ENCODE measurements at regions not wholly inside any gene's neighbourhood (a gene's known extent, or its start where the extent isn't known, plus 50 kb on each side); places are given as distances from the start of the nearest gene placed in this dataset.

- DNase-seq = no peak
These were observed 121.0 kb upstream of the HAAO start for GRCh38 chr2:42913280-42913878.

- DNase-seq = no peak
These were observed 118.4 kb upstream of the HAAO start for GRCh38 chr2:42910645-42911405.

GRCh38 chr2:42909966-42910365 is 117.6 kb upstream of the HAAO start:
- DNase-seq = no peak

DNA sequence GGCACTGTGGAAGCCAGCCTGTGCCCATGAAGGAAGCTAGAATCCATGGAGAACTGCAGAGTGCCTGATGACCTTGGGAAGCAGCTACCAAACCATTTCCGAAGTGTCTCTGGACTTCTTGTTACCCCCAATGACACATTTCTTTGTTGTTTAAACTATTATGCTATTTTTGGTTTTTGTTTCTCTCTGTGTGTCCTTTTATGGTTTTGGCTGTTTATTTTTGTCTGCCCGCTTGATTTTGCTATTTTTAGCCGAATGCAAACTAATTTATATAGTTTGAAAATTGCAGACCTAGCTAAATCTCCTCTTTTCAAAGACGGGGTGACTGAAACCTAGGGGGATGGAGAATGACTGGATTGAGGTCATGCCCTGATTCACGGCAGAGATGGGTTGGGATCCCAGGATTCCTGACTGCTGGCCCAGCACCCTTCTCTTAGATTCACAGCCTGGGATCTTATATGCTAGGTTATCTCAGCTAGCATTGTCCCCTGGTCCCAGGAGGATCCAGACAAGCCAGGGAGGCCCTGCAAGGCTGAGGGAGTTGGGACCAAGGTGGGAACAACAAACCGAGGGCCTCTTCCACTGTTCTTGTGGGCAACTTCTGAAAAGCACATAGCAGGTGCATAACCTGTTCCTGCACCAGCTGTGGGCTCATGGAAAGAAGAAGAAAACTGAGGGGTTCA is 116.3 kb upstream of the HAAO start:
- DNase-seq = no peak

DNA sequence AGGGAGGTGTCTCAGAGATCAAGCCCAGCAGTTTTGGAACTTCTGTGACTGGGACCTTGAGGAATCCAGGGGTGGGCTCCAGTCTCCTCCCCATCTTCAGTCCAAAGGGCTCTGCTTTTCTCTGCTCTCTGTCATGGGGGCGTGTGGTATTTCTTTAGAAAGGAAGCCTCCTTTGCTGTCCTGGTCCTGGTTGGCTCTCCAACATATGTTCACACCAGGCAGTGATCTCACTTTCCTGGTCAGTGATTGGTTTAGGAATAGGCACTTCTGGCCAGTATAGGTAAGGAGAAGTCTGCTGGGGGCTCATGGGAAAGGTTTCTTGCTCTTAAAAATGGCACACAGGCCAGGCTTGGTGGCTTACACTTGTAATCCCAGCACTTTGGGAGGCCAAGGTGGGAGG is 115.5 kb upstream of the HAAO start:
- no peak for DNase-seq

- DNase-seq = no peak
These were observed 114.4 kb upstream of the HAAO start for GRCh38 chr2:42906557-42907411.

- no peak for DNase-seq
These were observed 113.8 kb upstream of the HAAO start for GRCh38 chr2:42906111-42906556.

GRCh38 chr2:42905341-42906110 is 113.1 kb upstream of the HAAO start:
- no peak for DNase-seq

DNA sequence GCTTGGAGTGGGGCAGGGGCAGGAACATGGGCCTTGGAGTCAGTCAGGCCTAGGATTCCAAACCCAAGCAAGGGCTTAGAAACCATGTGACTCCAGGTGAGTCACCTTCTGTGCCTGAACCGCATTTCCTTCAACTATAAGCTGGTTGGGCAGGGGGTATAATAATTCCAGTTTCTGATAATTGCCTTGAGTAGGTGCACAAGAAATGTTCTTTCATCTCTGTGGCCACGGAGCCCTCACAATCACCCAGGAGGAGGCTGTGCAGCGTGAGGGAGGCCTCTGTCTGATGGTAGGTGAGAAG is 112.1 kb upstream of the HAAO start:
- no peak for DNase-seq

DNA sequence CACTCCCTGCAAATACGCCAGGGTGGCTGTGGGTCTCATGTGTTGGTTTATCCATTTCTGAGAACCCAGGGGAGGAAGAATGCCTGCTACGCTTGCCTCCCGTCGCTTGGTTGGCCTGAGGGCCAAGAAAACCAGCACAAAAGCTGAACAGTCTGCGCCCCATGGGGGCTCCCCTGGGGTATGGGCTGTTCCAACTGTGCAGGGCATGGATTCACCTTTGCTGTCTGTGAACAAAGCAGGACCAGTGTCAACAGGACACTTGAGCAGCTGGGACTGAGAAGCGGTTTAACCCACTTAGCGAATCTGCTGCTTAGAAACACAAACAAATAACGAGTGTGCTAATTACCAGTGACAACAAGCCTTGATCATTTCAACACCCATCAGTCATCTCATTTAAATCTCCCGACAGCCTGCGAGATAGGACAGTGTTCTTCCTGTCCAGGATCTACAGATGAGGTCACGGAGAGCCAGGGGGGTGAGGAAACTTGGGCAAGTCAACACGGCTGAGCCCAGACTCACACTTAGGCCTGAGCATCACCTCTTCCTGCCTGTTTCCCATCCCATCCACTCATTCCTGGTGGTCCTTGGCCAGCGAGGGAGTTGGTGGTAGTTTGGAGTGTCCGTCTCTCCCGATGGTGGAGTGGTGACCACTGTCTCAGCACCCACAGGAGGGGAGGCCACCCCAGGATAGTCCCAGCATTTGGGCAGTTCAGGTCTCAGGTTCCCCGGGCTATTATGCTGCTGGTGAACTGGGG is 111.6 kb upstream of the HAAO start:
- DNase-seq = no peak

DNA sequence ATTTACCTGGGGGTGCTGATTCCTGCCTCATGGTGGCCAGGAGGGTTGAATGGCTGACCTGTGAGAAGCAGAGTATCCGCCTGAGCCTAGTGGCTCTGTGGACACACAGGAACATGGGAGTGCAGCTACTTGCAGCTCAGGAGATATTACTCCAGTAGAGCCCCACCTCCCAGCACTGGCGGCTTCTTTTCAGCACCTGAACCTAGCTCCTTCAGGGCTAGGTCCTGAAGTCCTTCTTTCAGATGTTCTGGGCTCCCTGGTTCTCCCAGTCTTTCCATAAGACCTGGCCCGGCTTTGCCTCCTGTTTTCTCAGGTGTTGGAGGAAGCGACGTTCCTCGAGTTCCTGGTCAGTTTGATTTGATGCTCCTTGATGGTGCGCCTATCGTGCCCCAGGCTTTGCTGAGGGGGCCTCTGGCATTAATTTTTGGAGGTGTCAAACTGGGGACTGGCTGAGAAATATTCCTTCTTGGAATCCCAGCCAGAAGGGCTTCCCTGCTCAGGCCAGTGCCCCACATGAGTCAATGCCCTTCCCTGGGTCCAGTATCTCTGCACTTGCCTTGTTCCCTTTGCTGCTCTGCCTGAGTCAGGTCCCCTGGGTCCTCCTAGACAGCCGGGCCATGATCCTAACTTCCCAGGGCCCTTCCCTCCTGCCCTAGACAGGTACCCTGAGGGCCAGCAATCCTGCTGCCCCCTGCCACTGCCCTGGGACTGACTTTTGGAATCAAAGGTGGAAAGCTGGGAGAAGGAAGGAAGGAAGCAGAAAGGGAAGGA is 110.7 kb upstream of the HAAO start:
- DNase-seq = no peak

GRCh38 chr2:42901076-42901640 is 108.8 kb upstream of the HAAO start:
- DNase-seq = no peak

DNA sequence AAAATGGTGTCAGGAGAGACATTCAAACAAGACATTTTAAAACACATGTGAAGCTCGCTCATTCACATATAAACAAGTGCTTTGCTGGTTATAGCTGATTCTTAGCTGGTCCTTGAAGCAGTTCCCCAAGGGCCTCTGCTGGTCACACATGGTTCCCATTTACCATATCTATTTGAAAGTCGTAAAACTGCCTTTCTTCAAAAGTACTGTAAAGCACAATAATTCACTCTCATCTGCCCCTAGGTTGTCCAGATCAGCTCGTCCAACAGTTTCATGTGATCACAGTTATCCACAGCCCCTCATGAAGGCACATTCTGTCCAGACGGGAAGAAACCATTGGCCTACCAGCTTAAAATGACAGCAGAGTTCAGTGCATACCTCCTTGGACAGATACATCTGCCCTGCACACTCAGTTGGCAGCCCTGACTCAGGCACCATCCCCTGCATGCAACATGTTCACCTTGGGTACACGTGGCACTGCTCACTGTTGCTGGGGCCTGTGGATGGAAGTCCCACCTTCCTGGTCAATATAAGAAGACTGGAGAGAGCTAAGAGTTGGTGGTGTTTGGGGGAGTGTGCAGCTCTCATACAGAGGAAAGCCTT is 108.0 kb upstream of the HAAO start:
- DNase-seq = no peak

DNA sequence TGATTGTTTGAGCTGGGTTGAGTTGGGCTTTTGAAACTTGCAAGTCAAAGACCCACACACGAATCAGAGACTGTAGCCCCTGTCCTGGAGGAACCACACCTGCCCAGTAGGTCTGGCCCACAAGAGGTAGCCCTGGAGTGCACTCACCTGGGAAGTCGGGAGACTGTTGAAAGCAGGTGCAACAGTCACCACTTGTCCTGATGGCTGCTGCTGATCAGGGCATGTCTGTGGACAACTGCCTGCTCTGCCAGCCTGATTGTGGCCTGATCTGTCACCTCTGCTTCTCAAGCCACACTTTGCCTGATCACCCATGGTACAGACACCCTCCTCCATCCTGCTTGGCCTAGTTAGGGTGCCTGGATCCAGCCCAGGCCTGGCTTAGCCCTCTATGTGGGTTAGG is 105.0 kb upstream of the HAAO start:
- DNase-seq = no peak

- DNase-seq = no peak
These were observed 103.4 kb upstream of the HAAO start for GRCh38 chr2:42895791-42896135.

DNA sequence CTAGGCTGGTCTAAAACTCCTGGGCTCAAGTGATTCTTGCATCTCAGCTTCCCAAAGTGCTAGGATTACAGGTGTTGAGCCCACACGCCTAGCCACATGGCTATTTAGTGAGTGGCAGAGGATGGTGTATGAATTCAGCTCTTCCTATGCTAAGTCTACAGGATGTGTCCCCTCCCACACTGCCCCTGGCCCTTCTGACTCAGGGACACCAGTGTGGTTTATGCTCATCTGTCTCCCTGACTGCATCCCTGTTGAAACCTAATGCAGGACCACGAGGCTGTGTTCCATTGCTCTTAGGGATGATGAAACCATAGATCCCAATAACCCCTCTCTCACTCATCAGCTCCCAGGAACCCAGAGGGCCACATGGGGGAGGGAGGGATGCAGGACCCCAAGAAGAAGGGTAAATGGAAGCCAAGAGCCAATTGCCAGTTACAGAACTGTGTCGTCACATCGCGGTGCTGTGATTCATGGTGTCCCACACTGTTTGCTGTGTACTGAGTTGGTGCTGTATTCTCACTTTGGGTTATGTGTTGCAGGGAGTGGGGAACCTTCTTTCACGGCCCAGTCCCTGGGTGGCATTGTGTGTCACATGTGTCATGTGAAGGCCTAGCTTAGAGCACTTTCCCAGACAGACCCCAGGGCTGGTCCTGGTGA is 102.9 kb upstream of the HAAO start:
- no peak for DNase-seq

GRCh38 chr2:42893047-42893758 is 100.8 kb upstream of the HAAO start:
- no peak for DNase-seq

GRCh38 chr2:42890791-42891355 is 98.5 kb upstream of the HAAO start:
- no peak for DNase-seq

All from activated CD4-positive, alpha-beta T cell treated with anti-CD3 and anti-CD28 coated beads, Interleukin-10, Interleukin-2, amounts not matched to agents 100 ng/mL and 50 ng/mL, durations not matched to agents 16 hours and 8 hours (primary cell).